ENCODE measurements at regions not wholly inside any gene's neighbourhood (a gene's known extent, or its start where the extent isn't known, plus 50 kb on each side); places are given as distances from the start of the nearest gene placed in this dataset.
A peak's percentile ranks its signal among the peaks of the same experiment; 100 is the strongest.

DNA sequence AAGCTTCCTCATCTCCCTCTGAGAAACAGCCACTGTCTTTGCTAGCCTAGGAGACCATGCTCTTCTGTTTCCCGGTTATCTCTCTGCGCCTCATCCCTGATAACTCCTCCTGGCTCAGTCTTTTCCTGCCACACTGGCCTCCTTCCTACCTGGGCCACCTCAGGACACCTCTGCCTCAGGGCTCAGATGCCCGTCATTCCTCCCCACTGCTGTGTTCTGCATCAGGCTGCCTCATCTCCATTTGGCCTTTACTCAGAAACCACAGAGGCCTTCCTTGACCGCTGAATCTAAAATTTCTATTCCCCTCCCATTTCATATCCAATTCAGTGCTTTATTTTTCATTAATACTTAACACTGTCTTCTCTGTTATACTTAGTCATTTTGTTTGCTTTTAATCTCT, 311.0 kb upstream of the RGS6 start:
- no peak overlapping the region for H3K27ac Mint-ChIP-seq (ENCODE audit: unreplicated experiment)
- peak overlapping the region; percentile 66 for H3K4me2 ChIP-seq (ENCODE audit: low read length)
- H4K20me1 ChIP-seq (ENCODE audit: insufficient read depth, low read length) = peaks cover 4% of the 10 kb centered on the region

DNA sequence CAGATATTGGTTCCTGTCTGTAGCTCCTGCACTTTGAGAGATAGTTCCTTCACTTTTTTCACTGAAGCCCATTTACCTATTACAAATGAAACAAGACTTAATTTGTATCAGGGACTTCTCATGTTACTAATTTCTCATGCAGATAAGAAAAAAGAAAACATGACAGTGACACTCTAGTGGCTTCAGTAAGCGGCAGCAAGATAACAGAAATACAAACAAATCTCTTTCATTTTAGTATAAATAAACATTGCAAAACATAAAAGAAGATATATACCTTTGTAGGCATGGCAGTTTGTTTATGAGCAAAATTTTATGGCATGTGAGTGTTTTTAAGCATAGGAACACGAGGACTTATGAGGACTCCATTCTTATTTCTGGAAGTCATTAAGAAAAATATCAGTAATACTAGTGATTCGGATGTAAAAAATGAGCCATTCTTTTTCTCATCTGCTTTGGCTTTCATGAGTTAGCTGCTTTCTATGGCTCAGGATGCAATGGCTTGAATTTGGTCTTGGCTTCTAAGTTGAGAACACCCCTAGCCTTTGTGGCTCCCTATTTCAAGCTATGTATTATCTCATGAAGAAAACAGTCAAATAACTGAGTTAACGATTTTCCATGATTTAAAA, 310.1 kb upstream of the RGS6 start:
- peak overlapping the region; percentile 14 for H3K27ac ChIP-seq (ENCODE audit: low read depth, low read length)
- no peak for DNase-seq (ENCODE audit: low read depth)
- H3K36me3 Mint-ChIP-seq (ENCODE audit: low read depth, unreplicated experiment) = peaks cover 10% of the 10 kb centered on the region

More for the DNA sequence above, 311.0 kb upstream of the RGS6 start:
- no peak overlapping the region for H2AFZ ChIP-seq (ENCODE audit: low read depth, low read length)
- Mint-ChIP-seq H3K4me1 (ENCODE audit: low read depth, unreplicated experiment) (peaks cover 15% of the 10 kb centered on the region), H3K9me3 (ENCODE audit: unreplicated experiment) (peaks cover 5% of the 10 kb centered on the region), H3K4me3 (ENCODE audit: unreplicated experiment) (no peak overlapping the region), H3K27me3 (ENCODE audit: low read depth, unreplicated experiment) (no peaks in the 10 kb centered on the region), H3K36me3 (ENCODE audit: low read depth, unreplicated experiment) (peaks cover 10% of the 10 kb centered on the region)
- peaks cover under 1% of the 10 kb centered on the region for H3K79me2 ChIP-seq (ENCODE audit: insufficient read depth, low read length)
- H3K27me3 ChIP-seq (ENCODE audit: insufficient read depth, low read length) = no peaks in the 10 kb centered on the region
- no peak overlapping the region for H3K4me3 ChIP-seq (ENCODE audit: insufficient read depth, low read depth, low read length)
- DNase-seq (ENCODE audit: low read depth) = peak; percentile 52
- FAIRE-seq = no peak
- no peaks in the 10 kb centered on the region for H3K9me3 ChIP-seq (ENCODE audit: insufficient read depth, low read depth, low read length)
- peak overlapping the region; percentile 55 for H3K9ac ChIP-seq (ENCODE audit: low read length)
- H3K36me3 ChIP-seq (ENCODE audit: insufficient read depth, low read length) = peaks cover 9% of the 10 kb centered on the region
- peaks cover 15% of the 10 kb centered on the region for H3K4me1 ChIP-seq (ENCODE audit: insufficient read depth, low read length)
- peak overlapping the region; percentile 82 for H3K27ac ChIP-seq (ENCODE audit: low read depth, low read length)
- TF ChIP-seq, protein P1, sequence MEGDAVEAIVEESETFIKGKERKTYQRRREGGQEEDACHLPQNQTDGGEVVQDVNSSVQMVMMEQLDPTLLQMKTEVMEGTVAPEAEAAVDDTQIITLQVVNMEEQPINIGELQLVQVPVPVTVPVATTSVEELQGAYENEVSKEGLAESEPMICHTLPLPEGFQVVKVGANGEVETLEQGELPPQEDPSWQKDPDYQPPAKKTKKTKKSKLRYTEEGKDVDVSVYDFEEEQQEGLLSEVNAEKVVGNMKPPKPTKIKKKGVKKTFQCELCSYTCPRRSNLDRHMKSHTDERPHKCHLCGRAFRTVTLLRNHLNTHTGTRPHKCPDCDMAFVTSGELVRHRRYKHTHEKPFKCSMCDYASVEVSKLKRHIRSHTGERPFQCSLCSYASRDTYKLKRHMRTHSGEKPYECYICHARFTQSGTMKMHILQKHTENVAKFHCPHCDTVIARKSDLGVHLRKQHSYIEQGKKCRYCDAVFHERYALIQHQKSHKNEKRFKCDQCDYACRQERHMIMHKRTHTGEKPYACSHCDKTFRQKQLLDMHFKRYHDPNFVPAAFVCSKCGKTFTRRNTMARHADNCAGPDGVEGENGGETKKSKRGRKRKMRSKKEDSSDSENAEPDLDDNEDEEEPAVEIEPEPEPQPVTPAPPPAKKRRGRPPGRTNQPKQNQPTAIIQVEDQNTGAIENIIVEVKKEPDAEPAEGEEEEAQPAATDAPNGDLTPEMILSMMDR (IDR thresholded peaks at IDR 0.05; ENCODE audit: insufficient read depth, low read depth, low read length) = no peak
- no peak for TF ChIP-seq EZH2 (IDR thresholded peaks at IDR 0.05; ENCODE audit: insufficient read depth, low read length)

More for the DNA sequence above, 310.1 kb upstream of the RGS6 start:
- H3K27ac Mint-ChIP-seq (ENCODE audit: unreplicated experiment) = no peak overlapping the region
- no peak for TF ChIP-seq EZH2 (IDR thresholded peaks at IDR 0.05; ENCODE audit: insufficient read depth, low read length)
- TF ChIP-seq, protein P1 (IDR thresholded peaks at IDR 0.05; ENCODE audit: insufficient read depth, low read depth, low read length) = no peak
- peaks cover 15% of the 10 kb centered on the region for H3K4me1 Mint-ChIP-seq (ENCODE audit: low read depth, unreplicated experiment)
- no peaks in the 10 kb centered on the region for H3K27me3 ChIP-seq (ENCODE audit: insufficient read depth, low read length)
- no peaks in the 10 kb centered on the region for H3K79me2 ChIP-seq (ENCODE audit: insufficient read depth, low read length)
- H3K9ac ChIP-seq (ENCODE audit: low read length) = no peak overlapping the region
- no peaks in the 10 kb centered on the region for H3K27me3 Mint-ChIP-seq (ENCODE audit: low read depth, unreplicated experiment)
- no peak overlapping the region for H3K4me3 ChIP-seq (ENCODE audit: insufficient read depth, low read depth, low read length)
- H3K9me3 ChIP-seq (ENCODE audit: insufficient read depth, low read depth, low read length) = no peaks in the 10 kb centered on the region
- H3K4me3 Mint-ChIP-seq (ENCODE audit: unreplicated experiment) = no peak overlapping the region
- H3K36me3 ChIP-seq (ENCODE audit: insufficient read depth, low read length) = peaks cover 9% of the 10 kb centered on the region
- H3K4me1 ChIP-seq (ENCODE audit: insufficient read depth, low read length) = peaks cover 15% of the 10 kb centered on the region
- H3K9me3 Mint-ChIP-seq (ENCODE audit: unreplicated experiment) = peaks cover 5% of the 10 kb centered on the region
- no peak overlapping the region for H2AFZ ChIP-seq (ENCODE audit: low read depth, low read length)
- no peak for FAIRE-seq
- no peak overlapping the region for H3K4me2 ChIP-seq (ENCODE audit: low read length)
- no peaks in the 10 kb centered on the region for H4K20me1 ChIP-seq (ENCODE audit: insufficient read depth, low read length)
